DND-41 (cell line): ENCODE measurements at regions not wholly inside any gene's neighbourhood (a gene's known extent, or its start where the extent isn't known, plus 50 kb on each side); places are given as distances from the start of the nearest gene placed in this dataset.

Experiments used
- ATAC-seq: fragments of 200-7000 bp; cut with Tn5 transposase; 3 replicates; pipeline ENCODE4 v1.9.1; 2021; ENCODE audit warnings: low read depth; ENCODE audit not compliant: insufficient read depth
- DNase-seq: peaks from one replicate; pipeline ENCODE4 v3.0.0-alpha.2; 2020
- H2AFZ ChIP-seq: 2 replicates; pipeline ENCODE4 v1.6.0; 2012; ENCODE audit warnings: low read depth, low read length
- H3K27ac ChIP-seq: 2 replicates; pipeline ENCODE4 v1.5.1; 2012; ENCODE audit warnings: low read length, inconsistent platforms
- H3K27me3 ChIP-seq: fragments of 200-600 bp; sonication (generic); 2 replicates; pipeline ENCODE4 v1.6.0; 2012; ENCODE audit warnings: low read length, mild to moderate bottlenecking, inconsistent platforms; ENCODE audit not compliant: insufficient read depth, poor library complexity
- H3K36me3 ChIP-seq: 2 replicates; pipeline ENCODE4 v1.5.1; 2012; ENCODE audit warnings: low read length, inconsistent platforms; ENCODE audit not compliant: insufficient read depth
- H3K4me1 ChIP-seq: 2 replicates; pipeline ENCODE4 v1.5.1; 2012; ENCODE audit warnings: mild to moderate bottlenecking, low read length; ENCODE audit not compliant: insufficient read depth
- H3K4me2 ChIP-seq: 2 replicates; pipeline ENCODE4 v1.6.0; 2012; ENCODE audit warnings: mild to moderate bottlenecking, moderate library complexity, low read length, inconsistent platforms; ENCODE audit not compliant: insufficient read depth
- H3K4me3 ChIP-seq, 2 experiments: fragments of 200-600 bp in 1 of 2; shearing (Covaris generic) in 1 of 2; 2 replicates each; pipeline ENCODE4 v1.5.1; 2012 to 2016; ENCODE audit warnings: inconsistent platforms in 2 of 2, low read length in 2 of 2, mild to moderate bottlenecking in 2 of 2, low read depth in 1 of 2, moderate library complexity in 1 of 2
- H3K79me2 ChIP-seq: 2 replicates; pipeline ENCODE4 v1.6.0; 2012; ENCODE audit warnings: low read length, inconsistent platforms; ENCODE audit not compliant: insufficient read depth
- H3K9ac ChIP-seq: 2 replicates; pipeline ENCODE4 v1.6.0; 2012; ENCODE audit warnings: low read depth, mild to moderate bottlenecking, inconsistent platforms, low read length, moderate library complexity
- H3K9me3 ChIP-seq: 2 replicates; pipeline ENCODE4 v1.5.1; 2012; ENCODE audit warnings: low read length, moderate library complexity, mild to moderate bottlenecking, inconsistent platforms; ENCODE audit not compliant: insufficient read depth, severe bottlenecking
- H4K20me1 ChIP-seq: 2 replicates; pipeline ENCODE4 v1.6.0; 2012; ENCODE audit warnings: low read length; ENCODE audit not compliant: insufficient read depth
- CTCF ChIP-seq: IDR thresholded peaks from 2 replicates; pipeline ENCODE4 v1.5.1; 2012; ENCODE audit warnings: borderline replicate concordance, low read length, moderate library complexity, mild to moderate bottlenecking; ENCODE audit not compliant: poor library complexity, severe bottlenecking; ENCODE audit errors: extremely low read depth
- EZH2 ChIP-seq: IDR thresholded peaks from 3 replicates; pipeline ENCODE4 v1.6.1; 2012; ENCODE audit warnings: borderline replicate concordance, low read depth, mild to moderate bottlenecking, moderate library complexity, low read length, inconsistent platforms; ENCODE audit not compliant: severe bottlenecking

GRCh38 chr14:54207476-54208462 is 189.0 kb upstream of the CDKN3 start:
- TF ChIP-seq CTCF, result no peak
- TF ChIP-seq EZH2, result no peak
- H3K4me1 ChIP-seq, result no peaks in the 10 kb centered on the region
- H2AFZ ChIP-seq, result no peak overlapping the region
- H3K9me3 ChIP-seq, result no peaks in the 10 kb centered on the region
- ATAC-seq, result no peak
- no peaks in the 10 kb centered on the region for H3K36me3 ChIP-seq
- no peaks in the 10 kb centered on the region for H4K20me1 ChIP-seq
- no peak for DNase-seq
- no peak overlapping the region for H3K9ac ChIP-seq
- no peaks in the 10 kb centered on the region for H3K79me2 ChIP-seq
- no peak overlapping the region for H3K27ac ChIP-seq
- H3K27me3 ChIP-seq, result no peaks in the 10 kb centered on the region
- no peak overlapping the region for H3K4me2 ChIP-seq
- H3K4me3 ChIP-seq, result no peak overlapping the region

DNA sequence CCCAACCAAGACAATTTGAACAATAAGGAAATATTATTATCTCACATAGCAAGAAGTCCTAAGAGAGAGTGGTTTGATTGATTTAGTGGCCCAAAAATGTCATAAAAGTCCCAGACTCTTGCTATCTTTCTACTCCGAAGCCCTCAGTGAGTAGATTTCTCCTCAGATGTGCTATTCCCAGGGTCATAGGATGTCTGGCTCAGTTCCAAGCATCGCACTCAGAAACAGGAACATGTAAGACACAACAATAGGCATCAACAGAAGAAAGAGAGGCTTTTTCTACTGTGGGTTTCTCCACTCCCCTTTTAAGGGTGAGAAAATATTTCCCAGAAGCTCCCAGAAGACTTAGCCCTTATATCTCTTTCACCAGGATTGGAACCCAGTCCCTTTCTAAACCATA is 188.1 kb upstream of the CDKN3 start:
- Histone ChIP-seq H3K9ac (no peak overlapping the region), H2AFZ (no peak overlapping the region), H3K36me3 (no peaks in the 10 kb centered on the region), H3K4me1 (no peaks in the 10 kb centered on the region), H3K4me2 (no peak overlapping the region), H3K4me3 (no peak overlapping the region), H3K27ac (no peak overlapping the region), H3K9me3 (no peaks in the 10 kb centered on the region), H3K79me2 (no peaks in the 10 kb centered on the region), H3K27me3 (no peaks in the 10 kb centered on the region), H4K20me1 (no peaks in the 10 kb centered on the region)
- no peak for DNase-seq
- no peak for ATAC-seq
- TF ChIP-seq EZH2, result no peak
- TF ChIP-seq CTCF, result no peak

GRCh38 chr14:54209511-54210250 is 187.1 kb upstream of the CDKN3 start:
- TF ChIP-seq EZH2 (no peak), CTCF (no peak)
- H3K4me2 ChIP-seq, result no peak overlapping the region
- no peaks in the 10 kb centered on the region for H3K27me3 ChIP-seq
- no peaks in the 10 kb centered on the region for H3K9me3 ChIP-seq
- no peak overlapping the region for H3K4me3 ChIP-seq
- H3K27ac ChIP-seq, result no peak overlapping the region
- H3K79me2 ChIP-seq, result no peaks in the 10 kb centered on the region
- H3K4me1 ChIP-seq, result no peaks in the 10 kb centered on the region
- H3K9ac ChIP-seq, result no peak overlapping the region
- no peak for DNase-seq
- no peak overlapping the region for H2AFZ ChIP-seq
- H3K36me3 ChIP-seq, result no peaks in the 10 kb centered on the region
- ATAC-seq, result no peak
- H4K20me1 ChIP-seq, result no peaks in the 10 kb centered on the region
